SK-N-SH (cell line): ENCODE measurements at regions not wholly inside any gene's neighbourhood (a gene's known extent, or its start where the extent isn't known, plus 50 kb on each side); places are given as distances from the start of the nearest gene placed in this dataset.

Source experiments
- CTCF ChIA-PET: fragments of 300-600, 350-600 bp; formaldehyde crosslinking; extraction: SDS; loops from one replicate; lab custom pipeline; 2021; lab: Yijun Ruan, JAX
- POLR2A ChIA-PET: fragments of 350-600 bp; sonication (Branson Sonifier 250); formaldehyde crosslinking; extraction: SDS; loops from one replicate; lab custom pipeline; 2020; ENCODE audit warnings: antibody characterized with exemption, inconsistent platforms; lab: Yijun Ruan, JAX
- DNase-seq: peaks from one replicate; pipeline ENCODE4 v3.0.0; 2012
- H2AFZ ChIP-seq: fragments of 200-600 bp; sonication (generic); 2 replicates; pipeline ENCODE4 v1.8.1; 2016; ENCODE audit warnings: antibody characterized with exemption, mild to moderate bottlenecking, low read depth
- H3F3A ChIP-seq: fragments of 200-600 bp; sonication (generic); replicated peaks from 2 replicates; pipeline ENCODE3; 2016; ENCODE audit warnings: antibody characterized with exemption, mild to moderate bottlenecking; ENCODE audit not compliant: insufficient read depth
- H3K27ac ChIP-seq, 2 experiments: fragments of 200-500 bp in 1 of 2; fragments of 200-600 bp in 1 of 2; sonication (Bioruptor generic) in 1 of 2; sonication (generic), shearing (Covaris generic) in 1 of 2; 2 replicates each; pipeline versions ENCODE4 v1.5.1 to v1.6.1; 2014 to 2016; ENCODE audit warnings: low read depth in 2 of 2, inconsistent platforms in 1 of 2, low read length in 1 of 2, mild to moderate bottlenecking in 1 of 2, mixed read lengths in 1 of 2
- H3K27me3 ChIP-seq: fragments of 200-600 bp; sonication (generic), shearing (Covaris generic); 2 replicates; pipeline ENCODE4 v1.6.1; 2016; ENCODE audit warnings: mixed run types; ENCODE audit not compliant: insufficient read depth
- H3K36me3 ChIP-seq, 2 experiments: fragments of 200-500 bp in 1 of 2; fragments of 200-600 bp in 1 of 2; sonication (Bioruptor generic) in 1 of 2; sonication (generic) in 1 of 2; replicated peaks in 1 of 2; 2 replicates each; pipeline versions ENCODE3 to v1.5.1; 2014 to 2016; ENCODE audit warnings: low read length in 1 of 2, mild to moderate bottlenecking in 1 of 2; ENCODE audit not compliant: insufficient read depth in 2 of 2, control insufficient read depth in 1 of 2
- H3K4me1 ChIP-seq, 2 experiments: fragments of 200-500 bp in 1 of 2; fragments of 200-600 bp in 1 of 2; sonication (Bioruptor generic) in 1 of 2; sonication (generic), shearing (Covaris generic) in 1 of 2; 2 replicates each; pipeline versions ENCODE4 v1.5.1 to v1.6.1; 2014 to 2016; ENCODE audit warnings: low read depth in 1 of 2, low read length in 1 of 2, mixed run types in 1 of 2; ENCODE audit not compliant: insufficient read depth in 2 of 2, control insufficient read depth in 1 of 2
- H3K4me2 ChIP-seq: fragments of 200-600 bp; sonication (generic), shearing (Covaris generic); 2 replicates; pipeline ENCODE4 v1.6.1; 2017; ENCODE audit warnings: mixed run types
- H3K4me3 ChIP-seq, 2 experiments: fragments of 200-500 bp in 1 of 2; fragments of 200-600 bp in 1 of 2; sonication (Bioruptor generic) in 1 of 2; sonication (generic), shearing (Covaris generic) in 1 of 2; 2 replicates each; pipeline versions ENCODE4 v1.5.1 to v1.8.1; 2014 to 2016; ENCODE audit warnings: low read depth in 2 of 2, inconsistent platforms in 1 of 2, low read length in 1 of 2, mild to moderate bottlenecking in 1 of 2, mixed read lengths in 1 of 2, moderate library complexity in 1 of 2
- H3K79me2 ChIP-seq: fragments of 200-600 bp; sonication (generic); 2 replicates; pipeline ENCODE4 v1.8.1; 2017; ENCODE audit warnings: mild to moderate bottlenecking; ENCODE audit not compliant: insufficient read depth
- H3K9ac ChIP-seq: fragments of 200-600 bp; sonication (generic); 2 replicates; pipeline ENCODE4 v1.6.1; 2017; ENCODE audit warnings: mixed run types
- H3K9me2 ChIP-seq: fragments of 200-600 bp; sonication (generic); 2 replicates; pipeline ENCODE4 v1.6.1; 2017; ENCODE audit warnings: mixed run types
- H3K9me3 ChIP-seq: fragments of 200-600 bp; sonication (generic); 2 replicates; pipeline ENCODE4 v1.6.1; 2017; ENCODE audit warnings: mixed run types, mild to moderate bottlenecking, moderate library complexity
- H4K20me1 ChIP-seq: fragments of 200-600 bp; sonication (generic); 2 replicates; pipeline ENCODE4 v1.6.1; 2017; ENCODE audit warnings: mild to moderate bottlenecking, mixed run types; ENCODE audit not compliant: insufficient read depth
- ELF1 ChIP-seq: IDR thresholded peaks from 2 replicates; pipeline ENCODE4 v1.4.0; 2012
- EP300 ChIP-seq, 2 experiments: IDR thresholded peaks; 2 replicates each; pipeline versions ENCODE4 v1.4.0 to v1.6.1; 2012; ENCODE audit warnings: borderline replicate concordance in 1 of 2, low read depth in 1 of 2, low read length in 1 of 2
- EZH2phosphoT487 ChIP-seq: fragments of 200-600 bp; sonication (generic); IDR thresholded peaks from 2 replicates; pipeline ENCODE4 v1.6.1; 2017; ENCODE audit warnings: low read depth, mixed run types, mild to moderate bottlenecking, antibody characterized with exemption, moderate library complexity, borderline replicate concordance
- FOSL2 ChIP-seq: IDR thresholded peaks from 2 replicates; pipeline ENCODE4 v1.4.0; 2012; ENCODE audit warnings: low read depth, mild to moderate bottlenecking, moderate library complexity, borderline replicate concordance
- FOXJ3 ChIP-seq: sonication (generic); formaldehyde crosslinking; IDR thresholded peaks from 2 replicates; pipeline ENCODE4 v1.5.1; 2020; ENCODE audit warnings: mild to moderate bottlenecking, missing genetic modification reagents
- FOXM1 ChIP-seq: IDR thresholded peaks from 2 replicates; pipeline ENCODE4 v1.4.0; 2012; ENCODE audit warnings: low read depth, mild to moderate bottlenecking
- NRF1 ChIP-seq: IDR thresholded peaks from 2 replicates; pipeline ENCODE4 v1.6.1; 2012; ENCODE audit warnings: low read depth, mild to moderate bottlenecking, low read length
- POLR2AphosphoS5 ChIP-seq: IDR thresholded peaks from 2 replicates; pipeline ENCODE4 v1.6.1; 2012; ENCODE audit warnings: low read depth, low read length
- RCOR1 ChIP-seq: fragments of 150-350 bp; IDR thresholded peaks from 2 replicates; pipeline ENCODE4 v1.6.1; 2017; ENCODE audit warnings: antibody characterized with exemption, low read length
- SIN3A ChIP-seq: IDR thresholded peaks from 2 replicates; pipeline ENCODE4 v1.6.1; 2012; ENCODE audit warnings: low read depth, mild to moderate bottlenecking, low read length, moderate library complexity, borderline replicate concordance
- SMC3 ChIP-seq: IDR thresholded peaks from 2 replicates; pipeline ENCODE4 v1.6.1; 2012; ENCODE audit warnings: low read depth, low read length, improper control_type of control experiment
- TCF12 ChIP-seq: IDR thresholded peaks from 2 replicates; pipeline ENCODE4 v1.4.0; 2012
- TEAD4 ChIP-seq: IDR thresholded peaks from 2 replicates; pipeline ENCODE4 v1.4.0; 2012; ENCODE audit warnings: mild to moderate bottlenecking, borderline replicate concordance; ENCODE audit not compliant: insufficient read depth
- USF1 ChIP-seq: IDR thresholded peaks from 2 replicates; pipeline ENCODE4 v1.4.0; 2012; ENCODE audit warnings: low read depth, borderline replicate concordance
- USF2 ChIP-seq: fragments of 150-350 bp; IDR thresholded peaks from 2 replicates; pipeline ENCODE4 v1.6.1; 2017; ENCODE audit warnings: antibody characterized with exemption, low read length, low read depth, borderline replicate concordance
- YY1 ChIP-seq: IDR thresholded peaks from 2 replicates; pipeline ENCODE4 v1.4.0; 2012; ENCODE audit warnings: low read depth, mild to moderate bottlenecking
- ZBTB33 ChIP-seq: IDR thresholded peaks from 2 replicates; pipeline ENCODE4 v1.4.0; 2012; ENCODE audit warnings: low read depth, borderline replicate concordance
- WGBS: methylation state at CpG from one replicate; pipeline ENCODE4 v1.1.6; 2017; ENCODE audit warnings: low lambda C conversion rate; 5-methylcytosine and 5-hydroxymethylcytosine counted together

GRCh38 chr1:13889495-13889894 is 189.5 kb downstream of the PRDM2 start:
- CTCF ChIA-PET, result no interaction called here
- Histone ChIP-seq H3K4me1 (no peaks in the 10 kb centered on the region), H3K9me3 (no peaks in the 10 kb centered on the region), H3K9ac (no peak overlapping the region), H4K20me1 (no peaks in the 10 kb centered on the region), H3K36me3 (no peaks in the 10 kb centered on the region), H3K4me3 (no peak overlapping the region), H3K4me2 (no peak overlapping the region), H3K27ac (no peak overlapping the region), H3K9me2 (no peaks in the 10 kb centered on the region), H3K79me2 (no peaks in the 10 kb centered on the region), H3F3A (no peaks in the 10 kb centered on the region), H3K27me3 (peaks cover 11% of the 10 kb centered on the region), H2AFZ (no peak overlapping the region)
- WGBS, result 0% methylated on average over 3 of the region's 3 CpGs
- DNase-seq, result no peak
- POLR2A ChIA-PET, result no interaction called here
- no peak for TF ChIP-seq USF2
- TF ChIP-seq FOSL2, result no peak
- no peak for TF ChIP-seq RCOR1
- TF ChIP-seq POLR2AphosphoS5, result no peak
- TF ChIP-seq USF1, result no peak
- no peak for TF ChIP-seq TCF12

GRCh38 chr1:13890766-13891165 is 190.8 kb downstream of the PRDM2 start:
- POLR2A ChIA-PET, result no interaction called here
- H3K36me3 ChIP-seq, result no peaks in the 10 kb centered on the region

GRCh38 chr1:13892198-13892597 is 192.2 kb downstream of the PRDM2 start:
- Histone ChIP-seq H2AFZ (no peak overlapping the region), H4K20me1 (no peaks in the 10 kb centered on the region), H3K36me3 (no peaks in the 10 kb centered on the region), H3K27ac (no peak overlapping the region), H3K9ac (no peak overlapping the region), H3K9me3 (no peaks in the 10 kb centered on the region), H3K27me3 (peaks cover 11% of the 10 kb centered on the region), H3K79me2 (no peaks in the 10 kb centered on the region), H3K9me2 (no peaks in the 10 kb centered on the region), H3K4me1 (no peaks in the 10 kb centered on the region), H3K4me3 (no peak overlapping the region), H3F3A (no peaks in the 10 kb centered on the region), H3K4me2 (0 out of 2 replicates have a peak overlapping the region, but pooled peaks have one; percentile 47)
- POLR2A ChIA-PET, result no interaction called here
- WGBS, result 9% methylated on average over 5 of the region's 7 CpGs
- CTCF ChIA-PET, result no interaction called here
- DNase-seq, result no peak
- TF ChIP-seq NRF1 (no peak), TEAD4 (no peak), SIN3A (no peak), FOXJ3 (no peak), ZBTB33 (no peak), EZH2phosphoT487 (no peak), EP300 (IDR thresholded peaks at IDR 0.05; ENCODE audit: borderline replicate concordance in 1 of 2, low read depth in 1 of 2, low read length in 1 of 2) (no peak), SMC3 (no peak), YY1 (no peak), ELF1 (no peak), FOXM1 (no peak), USF2 (no peak), RCOR1 (no peak)

More at GRCh38 chr1:13890766-13891165, 190.8 kb downstream of the PRDM2 start:
- 3% methylated on average over 2 of the region's 2 CpGs for WGBS
- Histone ChIP-seq H2AFZ (no peak overlapping the region), H3K27ac (no peak overlapping the region), H3K9me3 (no peaks in the 10 kb centered on the region), H3F3A (no peaks in the 10 kb centered on the region), H3K4me3 (no peak overlapping the region), H3K4me1 (no peaks in the 10 kb centered on the region), H4K20me1 (no peaks in the 10 kb centered on the region), H3K79me2 (no peaks in the 10 kb centered on the region)
- DNase-seq, result no peak
- no peak for TF ChIP-seq USF1
- TF ChIP-seq, all 33 proteins: peak for 0
- peaks cover 11% of the 10 kb centered on the region for H3K27me3 ChIP-seq
- CTCF ChIA-PET, result no interaction called here
- H3K4me2 ChIP-seq, result no peak overlapping the region
- H3K9me2 ChIP-seq, result no peaks in the 10 kb centered on the region
- no peak overlapping the region for H3K9ac ChIP-seq
